ENCODE measurements at regions not wholly inside any gene's neighbourhood (a gene's known extent, or its start where the extent isn't known, plus 50 kb on each side); places are given as distances from the start of the nearest gene placed in this dataset.

DNA sequence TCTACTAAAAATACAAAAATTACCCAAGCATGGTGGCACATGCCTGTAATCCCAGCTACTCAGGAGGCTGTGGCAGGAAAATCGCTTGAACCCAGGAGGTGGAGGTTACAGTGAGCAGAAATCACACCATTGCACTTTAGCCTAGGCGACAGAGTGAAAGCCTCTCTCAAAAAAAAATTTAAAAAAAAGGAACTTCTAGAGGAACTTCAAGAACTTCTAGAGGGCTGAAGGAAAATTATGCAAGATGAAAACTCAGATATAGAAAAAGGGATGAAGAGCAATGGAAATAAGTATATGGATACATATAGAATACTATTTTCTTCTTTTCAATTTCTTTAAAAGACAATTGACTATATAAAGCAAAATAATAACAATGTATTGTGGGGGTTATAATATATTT, 51.2 kb upstream of the PRR5 start:
- TF ChIP-seq, protein P1, sequence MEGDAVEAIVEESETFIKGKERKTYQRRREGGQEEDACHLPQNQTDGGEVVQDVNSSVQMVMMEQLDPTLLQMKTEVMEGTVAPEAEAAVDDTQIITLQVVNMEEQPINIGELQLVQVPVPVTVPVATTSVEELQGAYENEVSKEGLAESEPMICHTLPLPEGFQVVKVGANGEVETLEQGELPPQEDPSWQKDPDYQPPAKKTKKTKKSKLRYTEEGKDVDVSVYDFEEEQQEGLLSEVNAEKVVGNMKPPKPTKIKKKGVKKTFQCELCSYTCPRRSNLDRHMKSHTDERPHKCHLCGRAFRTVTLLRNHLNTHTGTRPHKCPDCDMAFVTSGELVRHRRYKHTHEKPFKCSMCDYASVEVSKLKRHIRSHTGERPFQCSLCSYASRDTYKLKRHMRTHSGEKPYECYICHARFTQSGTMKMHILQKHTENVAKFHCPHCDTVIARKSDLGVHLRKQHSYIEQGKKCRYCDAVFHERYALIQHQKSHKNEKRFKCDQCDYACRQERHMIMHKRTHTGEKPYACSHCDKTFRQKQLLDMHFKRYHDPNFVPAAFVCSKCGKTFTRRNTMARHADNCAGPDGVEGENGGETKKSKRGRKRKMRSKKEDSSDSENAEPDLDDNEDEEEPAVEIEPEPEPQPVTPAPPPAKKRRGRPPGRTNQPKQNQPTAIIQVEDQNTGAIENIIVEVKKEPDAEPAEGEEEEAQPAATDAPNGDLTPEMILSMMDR (IDR thresholded peaks at IDR 0.05) = no peak
- Histone ChIP-seq H3K4me3 (no peak overlapping the region), H3K27me3 (replicated peaks; ENCODE audit: insufficient read depth) (no peaks in the 10 kb centered on the region), H3K27ac (no peak overlapping the region), H3K9me3 (no peaks in the 10 kb centered on the region), H3K36me3 (no peaks in the 10 kb centered on the region), H3K4me1 (ENCODE audit: control insufficient read depth in 1 of 2, low read depth in 2 of 2) (no peaks in the 10 kb centered on the region)
- ATAC-seq (ENCODE audit: insufficient number of reproducible peaks, low FRiP score, low read depth) (no peak), DNase-seq (ENCODE audit: low spot score) (no peak)

DNA sequence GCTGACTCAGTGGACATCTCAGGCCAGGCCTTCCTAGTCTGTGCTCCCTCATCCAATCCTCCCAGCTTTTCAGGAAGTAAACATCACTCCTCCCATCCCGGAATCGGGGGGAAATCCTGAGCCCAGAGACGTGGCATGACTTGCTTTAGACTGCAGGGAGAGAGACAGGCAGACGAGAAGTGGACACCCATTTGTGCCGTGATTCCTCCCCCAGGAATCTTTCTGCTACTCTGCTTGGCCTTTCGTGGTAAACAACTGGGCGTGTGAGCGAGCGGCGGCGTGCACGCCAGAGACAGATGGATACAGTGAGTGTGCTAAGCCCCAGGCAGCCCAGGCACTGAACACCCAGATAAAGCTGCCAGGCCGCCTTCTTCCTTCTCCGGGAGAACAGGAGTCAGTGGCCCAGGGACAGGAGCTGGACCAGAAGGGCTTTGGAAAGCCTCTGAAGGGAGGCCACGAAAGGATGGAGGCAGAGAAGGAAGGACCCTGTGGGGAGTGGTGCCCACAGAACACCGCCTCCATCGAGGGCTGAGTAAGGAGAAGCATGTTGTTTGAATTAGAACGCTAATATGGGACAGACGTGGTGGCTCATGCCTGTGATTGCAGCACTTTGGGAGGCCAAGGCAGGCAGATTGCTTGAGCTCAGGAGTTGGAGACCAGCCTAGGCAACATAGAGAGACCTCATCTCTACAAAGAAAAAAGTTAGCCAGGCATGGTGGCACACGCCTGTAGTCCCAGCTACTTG, 53.0 kb upstream of the PRR5 start:
- no peaks in the 10 kb centered on the region for H3K27me3 ChIP-seq (replicated peaks; ENCODE audit: insufficient read depth)
- no peak overlapping the region for H3K4me3 ChIP-seq
- no peak overlapping the region for H3K27ac ChIP-seq
- H3K36me3 ChIP-seq = no peaks in the 10 kb centered on the region
- TF ChIP-seq, protein P1 (IDR thresholded peaks at IDR 0.05) = no peak
- no peaks in the 10 kb centered on the region for H3K4me1 ChIP-seq (ENCODE audit: control insufficient read depth in 1 of 2, low read depth in 2 of 2)
- ATAC-seq (ENCODE audit: insufficient number of reproducible peaks, low FRiP score, low read depth) (no peak), DNase-seq (ENCODE audit: low spot score) (no peak)
- no peaks in the 10 kb centered on the region for H3K9me3 ChIP-seq

DNA sequence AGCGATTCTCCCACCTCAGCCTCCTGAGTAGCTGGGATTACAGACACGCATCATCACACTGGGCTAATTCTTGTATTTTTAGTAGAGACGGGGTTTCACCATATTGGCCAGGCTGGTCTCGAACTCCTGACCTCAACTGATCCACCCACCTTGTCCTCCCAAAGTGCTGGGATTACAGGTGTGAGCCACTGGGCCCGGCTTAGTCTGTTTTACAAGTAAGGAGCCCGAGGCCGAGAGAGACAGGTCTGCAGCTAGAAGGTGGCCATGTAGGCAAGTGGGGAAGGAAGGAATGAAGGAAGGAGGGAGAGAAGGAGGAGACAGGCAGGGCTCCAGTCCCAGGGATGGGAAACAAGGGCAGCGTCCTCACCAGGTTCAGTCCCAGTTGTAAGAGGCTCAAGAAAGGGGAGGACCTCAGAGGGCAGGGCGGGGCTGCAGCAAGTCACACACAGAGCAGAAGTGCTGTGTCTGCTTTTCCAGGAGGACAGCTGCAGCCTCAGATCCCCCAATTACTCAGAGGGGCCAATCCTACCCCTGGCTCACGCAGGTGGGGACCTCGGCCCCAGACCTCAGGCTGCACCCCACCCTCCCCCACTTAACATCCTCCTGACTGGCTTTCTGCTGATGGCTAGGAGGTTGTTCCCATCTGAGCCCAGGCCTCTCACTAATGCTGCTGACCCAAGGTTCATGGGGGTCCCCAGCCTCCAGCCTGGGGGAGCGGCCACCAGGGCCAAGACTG, 53.8 kb upstream of the PRR5 start:
- no peak for DNase-seq (ENCODE audit: low spot score)
- Histone ChIP-seq H3K4me3 (no peak overlapping the region), H3K27me3 (replicated peaks; ENCODE audit: insufficient read depth) (no peaks in the 10 kb centered on the region), H3K27ac (no peak overlapping the region), H3K4me1 (ENCODE audit: control insufficient read depth in 1 of 2, low read depth in 2 of 2) (no peaks in the 10 kb centered on the region), H3K36me3 (no peaks in the 10 kb centered on the region), H3K9me3 (no peaks in the 10 kb centered on the region)
- TF ChIP-seq, protein P1 (IDR thresholded peaks at IDR 0.05) = no peak
- no peak for ATAC-seq (ENCODE audit: insufficient number of reproducible peaks, low FRiP score, low read depth)

DNA sequence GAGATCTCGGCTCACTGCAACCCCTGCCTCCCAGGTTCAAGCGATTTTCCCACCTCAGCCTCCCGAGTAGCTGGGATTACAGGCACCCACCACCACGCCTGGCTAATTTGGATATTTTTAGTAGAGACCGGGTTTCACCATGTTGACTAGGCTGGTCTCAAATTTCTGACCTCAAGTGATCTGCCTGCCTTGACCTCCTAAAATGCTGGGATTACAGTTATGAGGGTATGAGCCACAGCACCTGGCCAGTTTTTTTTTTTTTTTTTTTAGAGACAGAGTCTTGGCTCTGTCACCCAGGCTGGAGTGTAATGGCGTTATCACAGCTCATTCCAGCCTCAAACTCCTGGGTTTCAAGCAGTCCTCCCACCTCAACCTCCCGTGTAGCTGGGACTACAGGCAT, 54.9 kb upstream of the PRR5 start:
- no peaks in the 10 kb centered on the region for H3K9me3 ChIP-seq
- H3K36me3 ChIP-seq = no peaks in the 10 kb centered on the region
- TF ChIP-seq, protein P1 (IDR thresholded peaks at IDR 0.05) = no peak

DNA sequence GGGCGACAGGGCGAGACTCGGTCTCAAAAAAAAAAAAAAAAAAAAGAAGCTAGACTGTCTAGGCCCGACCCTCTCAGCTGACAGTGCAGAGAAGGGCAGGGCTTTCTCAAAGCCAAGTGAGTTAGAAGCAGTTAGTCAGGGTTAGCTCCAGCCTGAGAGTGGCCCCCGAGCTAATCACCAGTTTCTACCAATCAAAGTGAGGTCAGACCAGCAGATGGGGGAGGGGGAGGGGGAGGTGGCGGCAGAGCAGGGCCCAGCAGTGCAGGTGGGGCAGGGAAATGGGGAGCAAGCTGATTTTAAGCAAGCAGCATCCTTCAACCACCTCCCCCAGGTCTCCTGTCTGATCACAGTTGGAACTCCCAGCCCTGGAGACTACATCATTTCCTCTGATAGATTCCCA, 55.3 kb upstream of the PRR5 start:
- no peaks in the 10 kb centered on the region for H3K36me3 ChIP-seq
- H3K9me3 ChIP-seq = no peaks in the 10 kb centered on the region
- no peaks in the 10 kb centered on the region for H3K4me1 ChIP-seq (ENCODE audit: control insufficient read depth in 1 of 2, low read depth in 2 of 2)
- H3K4me3 ChIP-seq = no peak overlapping the region
- TF ChIP-seq, protein P1 (IDR thresholded peaks at IDR 0.05) = no peak
- H3K27me3 ChIP-seq (replicated peaks; ENCODE audit: insufficient read depth) = no peaks in the 10 kb centered on the region
- DNase-seq (ENCODE audit: low spot score) (no peak), ATAC-seq (ENCODE audit: insufficient number of reproducible peaks, low FRiP score, low read depth) (no peak)
- H3K27ac ChIP-seq = no peak overlapping the region

More for the DNA sequence above, 54.9 kb upstream of the PRR5 start:
- H3K27ac ChIP-seq = no peak overlapping the region
- DNase-seq (ENCODE audit: low spot score) (no peak), ATAC-seq (ENCODE audit: insufficient number of reproducible peaks, low FRiP score, low read depth) (no peak)
- no peaks in the 10 kb centered on the region for H3K27me3 ChIP-seq (replicated peaks; ENCODE audit: insufficient read depth)
- no peak overlapping the region for H3K4me3 ChIP-seq
- no peaks in the 10 kb centered on the region for H3K4me1 ChIP-seq (ENCODE audit: control insufficient read depth in 1 of 2, low read depth in 2 of 2)
